Adipocyte (in vitro differentiated cells): ENCODE measurements at regions not wholly inside any gene's neighbourhood (a gene's known extent, or its start where the extent isn't known, plus 50 kb on each side); places are given as distances from the start of the nearest gene placed in this dataset.
"Not testable (repeated sequence)": the region's sequence is repeated elsewhere in the genome, so short reads cannot be mapped to it uniquely, and the experiment has no call there.

Experiments
- DNase-seq: peaks from one replicate; pipeline ENCODE4 v3.0.0-alpha.2; 2015; ENCODE audit warnings: low read depth
- H3K27me3 ChIP-seq: replicated peaks from 2 replicates; pipeline ENCODE4 v1.7.0; 2013; ENCODE audit warnings: mild to moderate bottlenecking, low read length, moderate library complexity; ENCODE audit not compliant: control insufficient read depth, insufficient read depth
- H3K36me3 ChIP-seq: 2 replicates; pipeline ENCODE4 v1.7.0; 2013; ENCODE audit warnings: low read length, mild to moderate bottlenecking, moderate library complexity; ENCODE audit not compliant: control insufficient read depth, insufficient read depth, severe bottlenecking
- H3K4me1 ChIP-seq: 2 replicates; pipeline ENCODE4 v1.7.0; 2013; ENCODE audit warnings: mild to moderate bottlenecking, low read length, moderate library complexity; ENCODE audit not compliant: control insufficient read depth, insufficient read depth
- H3K4me3 ChIP-seq: 2 replicates; pipeline ENCODE4 v1.7.0; 2013; ENCODE audit warnings: mild to moderate bottlenecking, low read length, moderate library complexity
- H3K9ac ChIP-seq: 2 replicates; pipeline ENCODE4 v1.7.0; 2013; ENCODE audit warnings: mild to moderate bottlenecking, low read length, moderate library complexity
- H3K9me3 ChIP-seq: 2 replicates; pipeline ENCODE4 v1.7.0; 2013; ENCODE audit warnings: mild to moderate bottlenecking, low read length, moderate library complexity; ENCODE audit not compliant: control insufficient read depth

DNA sequence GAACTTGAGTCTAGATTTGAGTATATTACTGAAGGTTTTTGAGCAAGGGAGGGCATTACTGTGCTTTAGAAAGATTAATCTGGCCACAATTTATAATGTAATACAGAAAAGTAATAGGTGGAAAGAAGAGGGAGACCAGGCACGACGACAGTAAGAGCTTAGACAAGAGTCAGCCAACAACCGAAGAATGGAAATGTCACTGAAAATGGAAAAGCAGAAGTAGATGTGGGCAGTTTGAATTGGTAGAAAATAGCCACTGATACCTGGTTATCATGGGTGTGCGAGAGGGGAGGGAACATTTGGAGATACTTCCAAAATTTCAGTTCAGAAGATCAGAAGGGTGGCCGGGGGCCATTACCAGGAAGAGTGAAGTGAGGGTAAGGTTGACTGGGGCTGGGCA lies 339.1 kb downstream of the UTRN start:
- DNase-seq: no peak
- H3K4me1 ChIP-seq: no peaks in the 10 kb centered on the region
- H3K4me3 ChIP-seq: no peak overlapping the region
- no peaks in the 10 kb centered on the region for H3K36me3 ChIP-seq
- no peaks in the 10 kb centered on the region for H3K9me3 ChIP-seq
- no peak overlapping the region for H3K9ac ChIP-seq
- no peaks in the 10 kb centered on the region for H3K27me3 ChIP-seq

DNA sequence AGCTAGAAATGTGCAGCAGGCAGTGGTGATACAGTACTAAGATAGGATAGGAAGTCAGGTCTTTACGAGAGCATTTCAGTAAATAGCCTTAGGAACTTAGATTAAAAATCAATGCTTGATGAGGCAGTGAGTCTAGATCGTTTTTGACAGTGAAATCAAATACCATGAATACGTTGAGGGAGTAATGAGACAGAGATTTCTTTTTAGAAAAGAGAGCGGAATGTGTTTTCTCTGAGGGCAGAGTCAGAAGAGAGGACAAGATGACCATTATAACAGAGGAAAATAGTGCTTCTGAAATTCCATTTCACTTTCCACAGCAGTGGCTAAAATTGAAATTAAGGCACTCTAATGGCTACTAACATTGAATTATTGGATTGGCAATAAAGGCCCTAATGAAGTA lies 339.6 kb downstream of the UTRN start:
- Histone ChIP-seq H3K9ac (no peak overlapping the region), H3K4me1 (no peaks in the 10 kb centered on the region), H3K36me3 (no peaks in the 10 kb centered on the region), H3K4me3 (no peak overlapping the region), H3K27me3 (no peaks in the 10 kb centered on the region), H3K9me3 (no peaks in the 10 kb centered on the region)
- no peak for DNase-seq

DNA sequence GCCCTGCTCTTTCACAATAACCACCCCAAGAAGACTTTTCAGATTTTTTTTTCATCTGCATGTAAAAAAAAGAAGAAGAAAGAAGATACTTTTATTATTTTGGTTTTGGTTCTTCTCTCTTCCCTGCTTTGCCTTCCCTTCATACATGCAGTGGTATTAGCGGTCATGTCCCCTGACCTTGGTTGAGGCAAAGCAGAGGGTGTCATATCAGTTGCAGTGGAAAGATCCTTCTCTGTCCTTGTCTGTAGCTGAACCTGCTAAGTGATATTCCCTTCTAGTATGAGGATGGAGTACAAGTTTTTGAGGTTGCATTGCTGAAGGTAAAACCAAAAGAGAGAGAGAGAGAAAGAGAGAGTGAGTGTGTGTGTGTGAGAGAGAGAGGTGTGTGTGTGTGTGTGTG lies 345.7 kb downstream of the UTRN start:
- Histone ChIP-seq H3K27me3 (no peaks in the 10 kb centered on the region), H3K9ac (no peak overlapping the region), H3K9me3 (no peaks in the 10 kb centered on the region), H3K36me3 (peaks cover 2% of the 10 kb centered on the region), H3K4me1 (no peaks in the 10 kb centered on the region), H3K4me3 (no peak overlapping the region)
- no peak for DNase-seq

DNA sequence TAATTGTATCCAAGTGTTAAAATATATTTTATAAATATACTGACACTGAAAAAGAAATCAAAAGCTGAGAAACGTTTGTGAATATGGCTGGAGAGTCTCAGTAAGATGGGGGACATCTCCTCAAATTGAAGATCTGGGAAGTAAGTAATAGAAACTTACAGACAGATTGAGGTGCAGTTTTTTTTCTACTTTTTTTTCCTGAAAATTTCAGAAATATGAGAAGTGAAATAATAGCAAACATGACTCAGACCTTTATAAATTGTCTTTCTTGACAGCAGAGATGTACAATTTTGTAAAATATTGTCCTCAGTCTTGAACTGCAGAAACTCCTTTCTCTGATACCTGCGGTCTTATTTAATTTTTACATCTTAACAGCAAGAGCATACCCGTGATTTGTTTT lies 347.1 kb downstream of the UTRN start:
- no peaks in the 10 kb centered on the region for H3K4me1 ChIP-seq
- H3K9ac ChIP-seq: no peak overlapping the region
- no peak overlapping the region for H3K4me3 ChIP-seq
- H3K36me3 ChIP-seq: peaks cover 2% of the 10 kb centered on the region
- no peaks in the 10 kb centered on the region for H3K27me3 ChIP-seq
- no peaks in the 10 kb centered on the region for H3K9me3 ChIP-seq
- DNase-seq: no peak

DNA sequence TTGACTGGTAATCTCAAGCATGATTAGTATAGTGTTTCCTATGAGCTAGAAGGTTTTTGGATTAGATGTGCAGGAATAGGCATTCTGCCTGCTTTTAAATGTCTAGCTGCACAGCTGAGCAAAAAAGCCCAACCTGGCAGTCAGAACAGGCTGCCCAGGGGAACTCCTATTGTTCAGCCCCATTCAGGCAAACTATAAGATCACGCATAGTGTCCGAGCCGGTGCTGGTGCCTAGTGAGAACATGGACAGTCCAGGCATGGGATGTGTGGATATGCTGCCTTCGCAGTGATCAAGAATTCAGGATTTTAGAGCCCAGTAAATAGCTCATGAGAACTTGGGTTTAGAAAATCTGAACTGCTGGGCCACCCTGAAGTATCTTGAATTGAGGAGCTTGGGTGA lies 348.8 kb downstream of the UTRN start:
- H3K4me3 ChIP-seq: no peak overlapping the region
- DNase-seq: no peak
- H3K36me3 ChIP-seq: peaks cover 2% of the 10 kb centered on the region
- no peak overlapping the region for H3K9ac ChIP-seq
- H3K27me3 ChIP-seq: no peaks in the 10 kb centered on the region
- no peaks in the 10 kb centered on the region for H3K9me3 ChIP-seq
- H3K4me1 ChIP-seq: peaks cover 11% of the 10 kb centered on the region

DNA sequence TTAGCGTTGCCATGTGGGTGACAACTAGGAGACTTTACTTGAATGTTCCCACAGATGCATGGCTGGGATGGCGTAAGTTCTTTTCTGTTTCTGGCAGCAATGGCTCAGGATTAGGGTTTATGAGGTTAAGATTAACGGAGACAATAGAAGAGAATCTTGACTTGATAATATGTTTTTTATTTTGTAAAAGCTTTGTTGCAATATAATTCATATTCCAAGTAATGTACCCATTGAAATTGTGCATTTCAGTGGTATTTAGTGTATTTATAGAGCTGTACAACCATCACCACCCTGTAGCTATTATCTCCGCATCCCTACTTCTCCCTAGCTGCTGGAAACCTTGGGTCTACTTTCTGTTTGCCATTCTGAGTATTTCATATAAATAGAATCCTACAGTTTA lies 349.2 kb downstream of the UTRN start:
- Histone ChIP-seq H3K4me3 (no peak overlapping the region), H3K27me3 (no peaks in the 10 kb centered on the region), H3K9me3 (no peaks in the 10 kb centered on the region), H3K4me1 (peaks cover 11% of the 10 kb centered on the region), H3K36me3 (peaks cover 2% of the 10 kb centered on the region), H3K9ac (no peak overlapping the region)
- no peak for DNase-seq

DNA sequence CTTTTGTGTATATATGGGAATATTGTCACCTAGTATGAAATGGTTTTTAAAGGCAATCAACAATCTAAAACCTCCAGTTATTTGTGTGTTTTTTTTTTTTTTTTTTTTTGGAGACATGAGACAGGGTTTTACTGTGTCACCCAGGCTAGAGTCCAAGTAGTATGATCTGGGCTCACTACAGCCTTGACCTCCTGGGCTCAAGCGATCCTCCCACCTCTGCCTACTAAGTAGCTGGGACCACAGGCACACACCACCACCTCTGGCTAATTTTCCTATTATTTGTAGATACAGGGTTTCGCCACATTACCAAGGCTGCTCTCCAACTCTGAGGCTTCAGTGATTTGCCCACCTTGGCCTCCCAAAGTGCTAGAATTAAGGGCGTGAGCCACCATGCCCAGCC lies 349.9 kb downstream of the UTRN start:
- Histone ChIP-seq H3K36me3 (peaks cover 2% of the 10 kb centered on the region), H3K9me3 (no peaks in the 10 kb centered on the region), H3K4me1 (peaks cover 11% of the 10 kb centered on the region), H3K9ac (no peak overlapping the region), H3K4me3 (no peak overlapping the region), H3K27me3 (no peaks in the 10 kb centered on the region)
- DNase-seq: no peak

DNA sequence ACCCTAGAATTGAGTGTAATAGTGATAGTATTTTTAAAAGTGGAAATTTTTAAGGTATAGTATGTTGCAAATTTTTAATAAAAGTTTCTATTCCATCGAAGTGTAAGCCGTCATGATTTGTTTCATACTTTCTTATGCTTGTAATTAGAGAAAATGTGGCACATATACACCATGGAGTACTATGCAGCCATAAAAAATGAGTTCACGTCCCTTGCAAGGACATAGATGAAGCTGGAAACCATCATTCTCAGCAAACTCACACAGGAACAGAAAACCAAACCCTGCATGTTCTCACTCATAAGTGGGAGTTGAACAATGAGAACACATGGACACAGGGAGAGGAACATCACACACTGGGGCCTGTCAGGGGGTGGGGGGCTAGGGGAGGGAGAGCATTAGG lies 350.9 kb downstream of the UTRN start:
- H3K9ac ChIP-seq, H3K36me3 ChIP-seq, H3K9me3 ChIP-seq, H3K27me3 ChIP-seq, DNase-seq, H3K4me3 ChIP-seq: not testable (repeated sequence)
- H3K4me1 ChIP-seq: peaks cover 11% of the 10 kb centered on the region

DNA sequence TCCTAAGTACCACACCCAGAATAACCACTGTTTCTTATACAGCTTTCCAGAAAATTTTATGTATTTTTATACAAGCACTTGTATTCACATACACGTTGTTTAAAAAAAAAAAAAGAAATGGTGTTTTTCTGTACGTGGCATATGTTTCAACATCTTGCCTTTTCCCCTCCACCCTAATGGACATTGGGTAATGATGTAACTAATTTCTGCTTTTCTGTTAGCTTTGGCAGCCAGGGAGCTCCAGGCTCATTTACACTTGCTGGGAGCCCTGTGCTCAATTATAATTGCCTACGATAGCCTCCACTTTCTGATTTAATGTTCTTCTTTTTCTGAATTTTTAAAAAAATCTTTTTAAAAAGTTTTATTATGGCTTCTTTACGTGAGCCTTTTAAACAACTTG lies 352.4 kb downstream of the UTRN start:
- no peaks in the 10 kb centered on the region for H3K27me3 ChIP-seq
- no peak overlapping the region for H3K9ac ChIP-seq
- no peak overlapping the region for H3K4me3 ChIP-seq
- H3K4me1 ChIP-seq: peaks cover 11% of the 10 kb centered on the region
- H3K36me3 ChIP-seq: peaks cover 2% of the 10 kb centered on the region
- H3K9me3 ChIP-seq: no peaks in the 10 kb centered on the region
- DNase-seq: no peak

DNA sequence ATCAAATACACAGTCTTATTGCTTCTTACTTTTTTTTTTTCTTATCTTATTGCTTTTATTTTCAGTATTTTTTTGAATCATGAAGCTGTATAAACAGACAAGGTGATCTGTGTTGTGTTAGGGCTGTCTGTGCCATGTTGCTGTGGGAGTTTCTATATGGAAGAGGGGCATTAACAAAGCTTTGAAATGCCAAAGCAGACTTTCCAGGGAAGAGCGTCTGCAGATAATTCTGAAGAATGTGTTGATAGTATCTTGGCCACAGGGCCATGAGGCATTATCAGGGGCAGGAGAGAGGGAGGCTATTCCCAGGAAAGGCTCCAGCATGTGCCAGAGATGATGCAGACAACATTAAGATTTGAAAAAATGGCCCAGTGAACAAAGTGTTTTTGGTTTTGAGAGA lies 354.5 kb downstream of the UTRN start:
- no peak for DNase-seq
- Histone ChIP-seq H3K9ac (no peak overlapping the region), H3K27me3 (no peaks in the 10 kb centered on the region)

DNA sequence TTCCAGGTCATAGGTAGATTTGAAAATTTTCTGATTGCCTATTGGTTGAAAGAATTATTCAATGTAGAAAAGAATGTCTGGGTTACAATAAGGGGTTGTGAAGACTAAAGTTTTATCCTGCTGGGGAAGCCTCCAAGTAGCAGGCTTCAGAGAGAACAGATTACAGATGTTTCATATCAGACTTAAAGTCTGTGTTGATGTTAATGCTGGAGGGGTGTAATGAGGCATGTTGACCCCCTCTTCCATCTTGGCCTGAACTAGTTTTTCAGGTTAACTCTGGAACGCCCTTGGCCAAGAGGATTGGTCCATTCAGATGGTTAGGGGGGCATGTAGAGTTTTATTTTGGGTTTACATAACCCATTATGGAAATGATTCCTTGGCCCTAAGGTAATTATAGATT lies 356.2 kb downstream of the UTRN start:
- no peaks in the 10 kb centered on the region for H3K9me3 ChIP-seq

More for the DNA sequence above, 354.5 kb downstream of the UTRN start:
- Histone ChIP-seq H3K4me1 (peaks cover 11% of the 10 kb centered on the region), H3K9me3 (no peaks in the 10 kb centered on the region), H3K36me3 (no peaks in the 10 kb centered on the region), H3K4me3 (no peak overlapping the region)

DNA sequence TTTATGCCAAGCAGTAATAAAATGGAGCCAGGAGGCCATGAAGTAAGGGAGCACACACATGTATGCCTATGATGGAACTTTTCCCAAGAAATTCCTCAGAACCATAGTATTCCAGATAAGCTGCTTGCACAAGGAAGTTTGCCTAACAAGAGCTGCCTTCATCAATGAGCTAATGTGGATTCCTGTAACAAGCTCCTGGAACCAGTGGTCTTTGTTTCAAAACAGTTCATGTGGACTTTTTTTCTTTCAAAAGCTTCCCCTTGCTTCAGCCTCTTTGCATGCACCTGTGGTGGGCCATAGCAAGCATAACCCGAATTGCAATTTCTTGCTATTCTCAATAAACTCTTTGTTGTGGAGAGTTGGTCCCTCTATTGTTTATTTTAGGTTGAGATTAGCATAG lies 359.6 kb downstream of the UTRN start:
- Histone ChIP-seq H3K36me3 (no peaks in the 10 kb centered on the region), H3K9me3 (no peaks in the 10 kb centered on the region), H3K4me1 (peaks cover 14% of the 10 kb centered on the region), H3K9ac (no peak overlapping the region), H3K27me3 (no peaks in the 10 kb centered on the region), H3K4me3 (no peak overlapping the region)
- no peak for DNase-seq

More for the DNA sequence above, 356.2 kb downstream of the UTRN start:
- no peaks in the 10 kb centered on the region for H3K27me3 ChIP-seq
- H3K4me3 ChIP-seq: no peak overlapping the region
- DNase-seq: no peak
- no peak overlapping the region for H3K9ac ChIP-seq
- H3K4me1 ChIP-seq: peaks cover 15% of the 10 kb centered on the region
- H3K36me3 ChIP-seq: no peaks in the 10 kb centered on the region
